ENCODE measurements at regions not wholly inside any gene's neighbourhood (a gene's known extent, or its start where the extent isn't known, plus 50 kb on each side); places are given as distances from the start of the nearest gene placed in this dataset.

GRCh38 chr15:70269311-70269911 lies 171.7 kb upstream of the TLE3 start:
- Histone ChIP-seq H2BK15ac (ENCODE audit: low read depth, low read length) (no peak overlapping the region), H3K56ac (ENCODE audit: insufficient read length, low read depth, low read length) (no peak overlapping the region), H3K4me2 (ENCODE audit: insufficient read depth, insufficient read length, low read length) (no peak overlapping the region), H2AK5ac (ENCODE audit: insufficient read length, low read length) (no peak overlapping the region), H3K23ac (ENCODE audit: insufficient read length, low read depth, low read length) (no peak overlapping the region), H3K14ac (ENCODE audit: insufficient read depth, low read length) (no peak overlapping the region), H2BK5ac (ENCODE audit: insufficient read length, low read length) (no peak overlapping the region), H3K27ac (ENCODE audit: insufficient read length, low read depth, low read length) (no peak overlapping the region), H2BK12ac (ENCODE audit: insufficient read length, low read depth, low read length) (no peak overlapping the region), H2BK120ac (ENCODE audit: low read depth, low read length, poor library complexity, severe bottlenecking) (no peak overlapping the region), H3K79me2 (ENCODE audit: insufficient read depth, low read length) (no peaks in the 10 kb centered on the region), H4K20me1 (ENCODE audit: control insufficient read depth, insufficient read depth, insufficient read length) (no peaks in the 10 kb centered on the region), H3K27me3 (ENCODE audit: insufficient read depth, low read length) (no peaks in the 10 kb centered on the region), H3K79me1 (ENCODE audit: insufficient read depth, low read depth, low read length, poor library complexity, severe bottlenecking) (no peaks in the 10 kb centered on the region), H4K8ac (replicated peaks; ENCODE audit: insufficient read length, low read depth, low read length) (no peak overlapping the region), H3K4ac (ENCODE audit: low read depth, low read length) (no peak overlapping the region), H4K5ac (ENCODE audit: insufficient read length, low read depth, low read length) (no peak overlapping the region), H3K9me3 (ENCODE audit: control insufficient read depth, low read depth, low read length) (no peaks in the 10 kb centered on the region), H2AFZ (ENCODE audit: low read length) (no peak overlapping the region), H3K4me1 (ENCODE audit: insufficient read depth, low read length) (no peaks in the 10 kb centered on the region), H3K23me2 (ENCODE audit: insufficient read length, low read depth, low read length, poor library complexity, severe bottlenecking) (no peaks in the 10 kb centered on the region), H3K9ac (ENCODE audit: extremely low read depth, insufficient read length, low read length) (no peak overlapping the region), H4K91ac (ENCODE audit: insufficient read length, low read depth, low read length) (no peak overlapping the region), H3K18ac (ENCODE audit: insufficient read length, low read depth, low read length) (no peak overlapping the region), H2BK20ac (ENCODE audit: low read depth, low read length, poor library complexity, severe bottlenecking) (no peak overlapping the region), H3T11ph (ENCODE audit: low read length) (no peak overlapping the region)
- no peak for DNase-seq
- H3K4me3 Mint-ChIP-seq, result no peak overlapping the region
- peaks cover 47% of the 10 kb centered on the region for H3K27me3 Mint-ChIP-seq (ENCODE audit: low read depth)
- H3K36me3 Mint-ChIP-seq (ENCODE audit: insufficient read depth in 1 of 3, low read depth in 3 of 3), result no peaks in the 10 kb centered on the region
- no peaks in the 10 kb centered on the region for H3K9me3 Mint-ChIP-seq
- no peak overlapping the region for H3K27ac Mint-ChIP-seq
- no CpG with 5 or more reads among the region's 9 CpGs for WGBS (ENCODE audit: extremely low coverage, insufficient read length, low lambda C conversion rate)
- peaks cover 34 to 37% of the 10 kb centered on the region in 2 experiments for H3K4me1 Mint-ChIP-seq
- TF ChIP-seq CTCF (conservative IDR thresholded peaks at IDR 0.05), result no peak
